Keratinocyte (primary cell): ENCODE measurements at regions not wholly inside any gene's neighbourhood (a gene's known extent, or its start where the extent isn't known, plus 50 kb on each side); places are given as distances from the start of the nearest gene placed in this dataset.

Experiments
- DNase-seq: peaks from one replicate; pipeline ENCODE4 v3.0.0-alpha.2; 2011; ENCODE audit warnings: low read depth, missing footprints, low spot score
- FAIRE-seq: peaks from 2 replicates; lab custom pipeline; 2011; peaks lifted over from hg19 to GRCh38; lab: Jason Lieb, UNC
- H2AFZ ChIP-seq: 2 replicates; pipeline ENCODE4 v1.6.0; 2012; ENCODE audit warnings: low read length, control low read depth, inconsistent platforms; ENCODE audit not compliant: control insufficient read depth
- H3K27ac ChIP-seq: 2 replicates; pipeline ENCODE4 v1.5.1; 2011; ENCODE audit warnings: low read length; ENCODE audit not compliant: control insufficient read depth, insufficient read depth
- H3K27me3 ChIP-seq: 3 replicates; pipeline ENCODE4 v1.6.0; 2011; ENCODE audit warnings: low read length; ENCODE audit not compliant: control insufficient read depth, insufficient read depth; ENCODE audit errors: extremely low read depth
- H3K36me3 ChIP-seq, 2 experiments: 2 replicates in 1 of 2; 3 replicates in 1 of 2; pipeline ENCODE4 v1.5.1; 2011; ENCODE audit warnings: low read length in 2 of 2, mild to moderate bottlenecking in 1 of 2; ENCODE audit not compliant: control insufficient read depth in 2 of 2, insufficient read depth in 2 of 2; ENCODE audit errors: extremely low read depth in 1 of 2
- H3K4me1 ChIP-seq: 3 replicates; pipeline ENCODE4 v1.5.1; 2011; ENCODE audit warnings: low read length; ENCODE audit not compliant: control insufficient read depth, insufficient read depth; ENCODE audit errors: extremely low read depth
- H3K4me2 ChIP-seq: 3 replicates; pipeline ENCODE4 v1.6.0; 2011; ENCODE audit warnings: low read depth, low read length; ENCODE audit not compliant: control insufficient read depth, insufficient read depth; ENCODE audit errors: extremely low read depth
- H3K4me3 ChIP-seq, 3 experiments: fragments of 200-600 bp in 1 of 3; sonication (generic) in 1 of 3; 2 replicates in 2 of 3; 3 replicates in 1 of 3; pipeline ENCODE4 v1.5.1; 2011 to 2016; ENCODE audit warnings: low read length in 3 of 3, mild to moderate bottlenecking in 3 of 3, control low read depth in 2 of 3, inconsistent platforms in 1 of 3, low read depth in 1 of 3, mixed read lengths in 1 of 3, mixed run types in 1 of 3, moderate library complexity in 1 of 3; ENCODE audit not compliant: control insufficient read depth in 2 of 3, insufficient read depth in 2 of 3; ENCODE audit errors: extremely low read depth in 1 of 3
- H3K79me2 ChIP-seq: 2 replicates; pipeline ENCODE4 v1.6.0; 2012; ENCODE audit warnings: low read length; ENCODE audit not compliant: control insufficient read depth, insufficient read depth
- H3K9ac ChIP-seq: 3 replicates; pipeline ENCODE4 v1.6.0; 2011; ENCODE audit warnings: low read length; ENCODE audit not compliant: control insufficient read depth, insufficient read depth; ENCODE audit errors: extremely low read depth
- H3K9me1 ChIP-seq: 3 replicates; pipeline ENCODE4 v1.6.0; 2011; ENCODE audit warnings: low read length; ENCODE audit not compliant: control insufficient read depth, insufficient read depth; ENCODE audit errors: extremely low read depth
- H3K9me3 ChIP-seq: 2 replicates; pipeline ENCODE4 v1.5.1; 2012; ENCODE audit warnings: low read depth, low read length; ENCODE audit not compliant: control insufficient read depth
- H4K20me1 ChIP-seq: 3 replicates; pipeline ENCODE4 v1.6.0; 2011; ENCODE audit warnings: low read length; ENCODE audit not compliant: control insufficient read depth, insufficient read depth; ENCODE audit errors: extremely low read depth
- EZH2 ChIP-seq: IDR thresholded peaks from one replicate; pipeline ENCODE4 v1.6.1; 2012; ENCODE audit warnings: inconsistent platforms, mild to moderate bottlenecking, low read length, moderate library complexity
- dilution Hi-C: fragments of 300-500 bp; cut with MboI; formaldehyde crosslinking; loops from one replicate; pipeline ENCODE4 v1.7.0; 2020; ENCODE audit warnings: low sequenced_read_pairs; ENCODE audit not compliant: extremely low pct_ligation_motif_present
- TF ChIP-seq, protein P1 (sequence below), 3 experiments: IDR thresholded peaks in 1 of 3; conservative IDR thresholded peaks in 1 of 3; optimal IDR thresholded peaks in 1 of 3; 2 replicates in 2 of 3; 3 replicates in 1 of 3; pipeline versions ENCODE3 to v1.5.1; 2011; ENCODE audit warnings: low read length in 3 of 3, mild to moderate bottlenecking in 3 of 3, moderate library complexity in 2 of 3, control low read depth in 1 of 3, inconsistent platforms in 1 of 3; ENCODE audit not compliant: insufficient read depth in 2 of 3; ENCODE audit errors: extremely low read depth in 1 of 3

DNA sequence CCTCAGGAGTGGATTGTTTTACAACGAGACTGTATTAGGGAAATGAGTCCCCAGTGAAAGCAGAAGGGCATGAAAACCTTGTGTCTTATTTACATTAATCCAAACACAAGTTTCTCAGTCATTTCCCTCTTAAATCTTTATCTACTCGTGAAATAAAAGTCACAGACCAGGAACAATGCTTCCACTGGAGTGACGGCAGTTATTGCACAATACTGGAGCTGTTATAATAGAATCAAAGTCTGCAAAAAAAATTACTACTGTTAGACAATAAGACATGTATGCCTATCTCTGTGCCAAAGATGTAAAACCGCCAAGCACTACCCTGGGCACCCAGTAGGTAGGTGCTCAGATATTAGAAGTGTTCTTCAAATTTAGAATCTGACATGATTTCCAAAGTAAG, 375.5 kb downstream of the ZNF521 start:
- H4K20me1 ChIP-seq = no peaks in the 10 kb centered on the region
- no peaks in the 10 kb centered on the region for H3K79me2 ChIP-seq
- no peaks in the 10 kb centered on the region for H3K27me3 ChIP-seq
- no peak overlapping the region for H2AFZ ChIP-seq
- no peaks in the 10 kb centered on the region for H3K9me1 ChIP-seq
- H3K9ac ChIP-seq = no peak overlapping the region
- dilution Hi-C loops = no loop called here
- DNase-seq (no peak), FAIRE-seq (no peak)
- no peak for TF ChIP-seq EZH2
- TF ChIP-seq, protein P1, sequence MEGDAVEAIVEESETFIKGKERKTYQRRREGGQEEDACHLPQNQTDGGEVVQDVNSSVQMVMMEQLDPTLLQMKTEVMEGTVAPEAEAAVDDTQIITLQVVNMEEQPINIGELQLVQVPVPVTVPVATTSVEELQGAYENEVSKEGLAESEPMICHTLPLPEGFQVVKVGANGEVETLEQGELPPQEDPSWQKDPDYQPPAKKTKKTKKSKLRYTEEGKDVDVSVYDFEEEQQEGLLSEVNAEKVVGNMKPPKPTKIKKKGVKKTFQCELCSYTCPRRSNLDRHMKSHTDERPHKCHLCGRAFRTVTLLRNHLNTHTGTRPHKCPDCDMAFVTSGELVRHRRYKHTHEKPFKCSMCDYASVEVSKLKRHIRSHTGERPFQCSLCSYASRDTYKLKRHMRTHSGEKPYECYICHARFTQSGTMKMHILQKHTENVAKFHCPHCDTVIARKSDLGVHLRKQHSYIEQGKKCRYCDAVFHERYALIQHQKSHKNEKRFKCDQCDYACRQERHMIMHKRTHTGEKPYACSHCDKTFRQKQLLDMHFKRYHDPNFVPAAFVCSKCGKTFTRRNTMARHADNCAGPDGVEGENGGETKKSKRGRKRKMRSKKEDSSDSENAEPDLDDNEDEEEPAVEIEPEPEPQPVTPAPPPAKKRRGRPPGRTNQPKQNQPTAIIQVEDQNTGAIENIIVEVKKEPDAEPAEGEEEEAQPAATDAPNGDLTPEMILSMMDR (optimal IDR thresholded peaks at IDR 0.05 in 1 of 3, IDR thresholded peaks at IDR 0.05 in 1 of 3, conservative IDR thresholded peaks at IDR 0.05 in 1 of 3; ENCODE audit: extremely low read depth in 1 of 3, insufficient read depth in 2 of 3, low read length in 3 of 3) = no peak
- no peak overlapping the region for H3K4me3 ChIP-seq
- no peaks in the 10 kb centered on the region for H3K9me3 ChIP-seq
- no peaks in the 10 kb centered on the region for H3K4me1 ChIP-seq
- H3K27ac ChIP-seq = no peak overlapping the region
- no peaks in the 10 kb centered on the region for H3K36me3 ChIP-seq
- H3K4me2 ChIP-seq = no peak overlapping the region

DNA sequence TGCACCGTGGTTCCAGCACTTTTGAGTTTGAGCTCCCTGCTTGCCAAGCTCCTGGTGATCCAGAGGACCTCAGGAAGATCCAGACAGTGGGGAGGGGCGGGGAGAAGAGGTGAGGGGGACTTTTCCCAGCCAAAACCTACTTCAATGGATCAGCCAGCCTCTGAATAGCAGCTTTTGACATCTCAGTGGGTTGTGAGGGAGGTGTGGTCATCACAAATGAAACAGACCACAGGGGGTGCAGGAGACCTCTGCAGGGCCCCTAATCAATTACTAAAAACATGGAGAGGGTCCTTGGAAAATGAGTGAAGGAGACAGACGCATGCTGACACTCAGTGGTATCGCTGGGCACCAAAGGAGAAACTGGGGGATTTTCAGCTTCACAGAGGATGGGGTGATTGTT, 372.7 kb downstream of the ZNF521 start:
- TF ChIP-seq, protein P1 (optimal IDR thresholded peaks at IDR 0.05 in 1 of 3, IDR thresholded peaks at IDR 0.05 in 1 of 3, conservative IDR thresholded peaks at IDR 0.05 in 1 of 3; ENCODE audit: extremely low read depth in 1 of 3, insufficient read depth in 2 of 3, low read length in 3 of 3) = no peak
- no peak for TF ChIP-seq EZH2
- Histone ChIP-seq H3K79me2 (no peaks in the 10 kb centered on the region), H3K36me3 (no peaks in the 10 kb centered on the region), H3K4me1 (no peaks in the 10 kb centered on the region), H4K20me1 (no peaks in the 10 kb centered on the region), H3K9me3 (no peaks in the 10 kb centered on the region), H3K27me3 (no peaks in the 10 kb centered on the region), H2AFZ (no peak overlapping the region), H3K9me1 (no peaks in the 10 kb centered on the region), H3K9ac (no peak overlapping the region), H3K4me3 (no peak overlapping the region), H3K4me2 (no peak overlapping the region), H3K27ac (no peak overlapping the region)
- dilution Hi-C loops = no loop called here
- no peak for FAIRE-seq
- no peak for DNase-seq
